KMS-11 (cell line): ENCODE measurements at regions not wholly inside any gene's neighbourhood (a gene's known extent, or its start where the extent isn't known, plus 50 kb on each side); places are given as distances from the start of the nearest gene placed in this dataset.

ENCODE experiments used
- H2AFZ ChIP-seq: fragments of 200-600 bp; sonication (generic); 2 replicates; pipeline ENCODE4 v1.6.1; 2016; ENCODE audit warnings: antibody characterized with exemption, mixed run types, low read depth
- H3K27ac ChIP-seq: fragments of 200-600 bp; sonication (generic); 2 replicates; pipeline ENCODE4 v1.6.1; 2016; ENCODE audit warnings: mild to moderate bottlenecking, mixed run types
- H3K27me3 ChIP-seq: fragments of 200-600 bp; sonication (generic); 2 replicates; pipeline ENCODE4 v1.6.1; 2017; ENCODE audit warnings: mild to moderate bottlenecking, low read depth, mixed run types, moderate library complexity; ENCODE audit not compliant: insufficient read depth
- H3K36me3 ChIP-seq: fragments of 200-600 bp; sonication (generic); 2 replicates; pipeline ENCODE4 v1.6.1; 2017; ENCODE audit warnings: mild to moderate bottlenecking, mixed run types; ENCODE audit not compliant: insufficient read depth
- H3K4me1 ChIP-seq: fragments of 200-600 bp; sonication (generic); 2 replicates; pipeline ENCODE4 v1.6.1; 2016; ENCODE audit warnings: mild to moderate bottlenecking, low read depth, mixed run types; ENCODE audit not compliant: poor library complexity, severe bottlenecking
- H3K4me2 ChIP-seq: fragments of 200-600 bp; sonication (generic); 2 replicates; pipeline ENCODE4 v1.7.0; 2016; ENCODE audit warnings: mild to moderate bottlenecking, mixed run types
- H3K4me3 ChIP-seq: fragments of 200-600 bp; sonication (generic); IDR thresholded peaks from 2 replicates; pipeline ENCODE4 v1.6.1; 2017; ENCODE audit warnings: low read depth, low read length, mixed read lengths; ENCODE audit not compliant: insufficient read depth
- H3K79me2 ChIP-seq: fragments of 200-600 bp; sonication (generic); 2 replicates; pipeline ENCODE4 v1.6.1; 2016; ENCODE audit warnings: low read depth, mixed run types; ENCODE audit not compliant: insufficient read depth
- H3K9ac ChIP-seq: fragments of 200-600 bp; sonication (generic); 2 replicates; pipeline ENCODE4 v1.6.1; 2016; ENCODE audit warnings: mild to moderate bottlenecking, mixed run types
- H4K20me1 ChIP-seq: fragments of 200-600 bp; sonication (generic); 2 replicates; pipeline ENCODE4 v1.6.1; 2016; ENCODE audit warnings: mild to moderate bottlenecking, mixed run types; ENCODE audit not compliant: insufficient read depth
- CTCF ChIP-seq: fragments of 200-600 bp; sonication (generic); conservative IDR thresholded peaks from 2 replicates; pipeline ENCODE4 v1.6.1; 2017; ENCODE audit warnings: low read depth, mild to moderate bottlenecking, antibody characterized with exemption, low read length, moderate library complexity, mixed read lengths

- Histone ChIP-seq H4K20me1 (no peaks in the 10 kb centered on the region), H3K79me2 (no peaks in the 10 kb centered on the region), H3K4me1 (no peaks in the 10 kb centered on the region), H3K4me2 (no peak overlapping the region), H3K36me3 (no peaks in the 10 kb centered on the region), H3K27me3 (no peaks in the 10 kb centered on the region), H3K9ac (no peak overlapping the region), H3K4me3 (no peak overlapping the region), H2AFZ (no peak overlapping the region), H3K27ac (no peak overlapping the region)
- no peak for TF ChIP-seq CTCF
Observed at GRCh38 chr2:149988361-149988760, 400.8 kb upstream of the MMADHC start.

GRCh38 chr2:149986861-149987260, 399.3 kb upstream of the MMADHC start:
- Histone ChIP-seq H3K4me3 (no peak overlapping the region), H3K9ac (no peak overlapping the region), H3K36me3 (no peaks in the 10 kb centered on the region), H3K79me2 (no peaks in the 10 kb centered on the region), H4K20me1 (no peaks in the 10 kb centered on the region), H2AFZ (no peak overlapping the region), H3K4me2 (no peak overlapping the region), H3K27me3 (no peaks in the 10 kb centered on the region), H3K4me1 (no peaks in the 10 kb centered on the region), H3K27ac (no peak overlapping the region)
- no peak for TF ChIP-seq CTCF

GRCh38 chr2:149984311-149984710, 396.7 kb upstream of the MMADHC start:
- Histone ChIP-seq H3K27ac (no peak overlapping the region), H2AFZ (no peak overlapping the region), H4K20me1 (no peaks in the 10 kb centered on the region)

GRCh38 chr2:149972066-149972465, 384.5 kb upstream of the MMADHC start:
- no peak overlapping the region for H3K4me2 ChIP-seq
- H4K20me1 ChIP-seq = no peaks in the 10 kb centered on the region
- H2AFZ ChIP-seq = no peak overlapping the region
- no peaks in the 10 kb centered on the region for H3K79me2 ChIP-seq
- H3K27me3 ChIP-seq = no peaks in the 10 kb centered on the region
- TF ChIP-seq CTCF = no peak
- H3K4me1 ChIP-seq = no peaks in the 10 kb centered on the region
- H3K27ac ChIP-seq = no peak overlapping the region
- H3K36me3 ChIP-seq = no peaks in the 10 kb centered on the region
- H3K4me3 ChIP-seq = no peak overlapping the region
- no peak overlapping the region for H3K9ac ChIP-seq

More at GRCh38 chr2:149984311-149984710, 396.7 kb upstream of the MMADHC start:
- Histone ChIP-seq H3K9ac (no peak overlapping the region), H3K4me2 (no peak overlapping the region), H3K79me2 (no peaks in the 10 kb centered on the region), H3K27me3 (no peaks in the 10 kb centered on the region), H3K4me1 (no peaks in the 10 kb centered on the region), H3K4me3 (no peak overlapping the region), H3K36me3 (no peaks in the 10 kb centered on the region)
- TF ChIP-seq CTCF = no peak
